Spleen (tissue), 7 donors: ENCODE measurements at regions not wholly inside any gene's neighbourhood (a gene's known extent, or its start where the extent isn't known, plus 50 kb on each side); places are given as distances from the start of the nearest gene placed in this dataset.

Experiments
- POLR2A ChIP-seq, 3 donors: fragments of 450-650 bp; IDR thresholded peaks; one replicate each; pipeline ENCODE4 v1.5.1; 2017; ENCODE audit warnings: antibody characterized with exemption in 3 of 3, mild to moderate bottlenecking in 1 of 3
- POLR2AphosphoS5 ChIP-seq, 3 donors: sonication (generic); formaldehyde crosslinking; IDR thresholded peaks; one replicate each; pipeline ENCODE4 v1.5.1; 2017; ENCODE audit warnings: antibody characterized with exemption in 3 of 3
- TF ChIP-seq, protein P1 (sequence below), 11 experiments: fragments of 200-600 bp in 7 of 11; fragments of 450-650 bp in 4 of 11; sonication (generic) in 4 of 11; IDR thresholded peaks in 8 of 11; conservative IDR thresholded peaks in 3 of 11; 1 replicate in 7 of 11; 2 replicates in 4 of 11; pipeline versions ENCODE4 v1.4.0 to v1.8.0; 2016 to 2021; ENCODE audit warnings: antibody characterized with exemption in 11 of 11, inconsistent platforms in 4 of 11, mild to moderate bottlenecking in 1 of 11
- donor health status: DM: no; HTN: no; CAD: no; lungs with moderate emphysema.
- donor health status: DM: no; HTN: no; CAD: no.
- donor health status: DM: no; HTN: no; CAD: no.

DNA sequence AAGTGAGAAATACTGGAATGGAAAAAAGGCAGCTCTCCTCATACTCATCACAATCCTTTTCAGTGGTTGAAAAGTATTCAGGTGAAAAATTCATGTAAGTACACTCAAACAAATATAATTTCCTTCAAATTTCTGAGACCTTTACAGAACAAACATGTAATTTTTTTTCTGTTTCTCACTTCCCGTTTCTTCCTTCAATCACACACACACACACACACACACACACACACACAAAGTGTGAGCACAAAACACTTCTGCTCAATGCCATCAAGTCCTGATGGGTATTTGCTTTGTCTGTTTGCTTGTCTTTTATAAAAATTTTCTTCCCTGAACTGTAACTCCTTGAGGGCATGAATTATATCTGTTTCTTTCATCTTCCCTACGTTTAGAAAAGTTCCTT lies 110.6 kb downstream of the LIG4 start:
- TF ChIP-seq, protein P1, sequence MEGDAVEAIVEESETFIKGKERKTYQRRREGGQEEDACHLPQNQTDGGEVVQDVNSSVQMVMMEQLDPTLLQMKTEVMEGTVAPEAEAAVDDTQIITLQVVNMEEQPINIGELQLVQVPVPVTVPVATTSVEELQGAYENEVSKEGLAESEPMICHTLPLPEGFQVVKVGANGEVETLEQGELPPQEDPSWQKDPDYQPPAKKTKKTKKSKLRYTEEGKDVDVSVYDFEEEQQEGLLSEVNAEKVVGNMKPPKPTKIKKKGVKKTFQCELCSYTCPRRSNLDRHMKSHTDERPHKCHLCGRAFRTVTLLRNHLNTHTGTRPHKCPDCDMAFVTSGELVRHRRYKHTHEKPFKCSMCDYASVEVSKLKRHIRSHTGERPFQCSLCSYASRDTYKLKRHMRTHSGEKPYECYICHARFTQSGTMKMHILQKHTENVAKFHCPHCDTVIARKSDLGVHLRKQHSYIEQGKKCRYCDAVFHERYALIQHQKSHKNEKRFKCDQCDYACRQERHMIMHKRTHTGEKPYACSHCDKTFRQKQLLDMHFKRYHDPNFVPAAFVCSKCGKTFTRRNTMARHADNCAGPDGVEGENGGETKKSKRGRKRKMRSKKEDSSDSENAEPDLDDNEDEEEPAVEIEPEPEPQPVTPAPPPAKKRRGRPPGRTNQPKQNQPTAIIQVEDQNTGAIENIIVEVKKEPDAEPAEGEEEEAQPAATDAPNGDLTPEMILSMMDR (IDR thresholded peaks at IDR 0.05 in 8 of 11, conservative IDR thresholded peaks at IDR 0.05 in 3 of 11) = no peak
- TF ChIP-seq POLR2A (IDR thresholded peaks at IDR 0.05) = no peak
- TF ChIP-seq POLR2AphosphoS5 (IDR thresholded peaks at IDR 0.05) = no peak
